ENCODE measurements at regions not wholly inside any gene's neighbourhood (a gene's known extent, or its start where the extent isn't known, plus 50 kb on each side); places are given as distances from the start of the nearest gene placed in this dataset.

GRCh38 chr21:38619992-38620479 lies 121.8 kb upstream of the ERG start:
- TF ChIP-seq CTCF (conservative IDR thresholded peaks at IDR 0.05) (no peak), ZFX (IDR thresholded peaks at IDR 0.05) (no peak)
